CD4-positive, alpha-beta T cell (primary cell): ENCODE measurements at regions not wholly inside any gene's neighbourhood (a gene's known extent, or its start where the extent isn't known, plus 50 kb on each side); places are given as distances from the start of the nearest gene placed in this dataset.

Experiments
- ATAC-seq: fragments of 200-7000 bp; cut with Tn5 transposase; one replicate; pipeline ENCODE4 v1.10.0; 2022; ENCODE audit warnings: mild to moderate bottlenecking; ENCODE audit not compliant: poor library complexity
- CTCF ChIA-PET: fragments of 350-600 bp; sonication (Branson Sonifier 250); formaldehyde crosslinking; loops from one replicate; lab custom pipeline; 2021; ENCODE audit warnings: antibody characterized with exemption, inconsistent platforms; lab: Charles Lee
- POLR2A ChIA-PET: fragments of 350-600 bp; sonication (Branson Sonifier 250); formaldehyde crosslinking; loops from one replicate; lab custom pipeline; 2021; ENCODE audit warnings: antibody characterized with exemption, inconsistent platforms; lab: Charles Lee
- DNase-seq, 14 experiments: peaks; one replicate each; pipeline ENCODE4 v3.0.0-alpha.2; 2013 to 2020; ENCODE audit warnings: mixed read lengths in 2 of 14
- H3K27ac ChIP-seq, 2 donors: one replicate each; pipeline versions ENCODE4 v1.5.1 to v1.7.0; 2013; ENCODE audit warnings: low read length in 2 of 2, low read depth in 1 of 2, mild to moderate bottlenecking in 1 of 2
- H3K27me3 ChIP-seq, 2 experiments: 1 replicate in 1 of 2; 2 replicates in 1 of 2; pipeline versions ENCODE4 v1.6.1 to v1.7.0; 2013; ENCODE audit warnings: low read length in 2 of 2, control low read depth in 1 of 2, mild to moderate bottlenecking in 1 of 2, moderate library complexity in 1 of 2; ENCODE audit not compliant: insufficient read depth in 2 of 2, control insufficient read depth in 1 of 2
- H3K36me3 ChIP-seq: one replicate; pipeline ENCODE4 v1.6.1; 2013; ENCODE audit warnings: low read length, control low read depth; ENCODE audit not compliant: insufficient read depth
- H3K4me1 ChIP-seq: one replicate; pipeline ENCODE4 v1.6.1; 2013; ENCODE audit warnings: low read length, control low read depth; ENCODE audit not compliant: insufficient read depth
- H3K4me3 ChIP-seq: one replicate; pipeline ENCODE4 v1.5.1; 2013; ENCODE audit warnings: mild to moderate bottlenecking, low read length, moderate library complexity
- H3K9me3 ChIP-seq, 2 experiments: 1 replicate in 1 of 2; 2 replicates in 1 of 2; pipeline versions ENCODE4 v1.6.1 to v1.7.0; 2013; ENCODE audit warnings: low read length in 2 of 2, mild to moderate bottlenecking in 2 of 2, control low read depth in 1 of 2, moderate library complexity in 1 of 2; ENCODE audit not compliant: control insufficient read depth in 1 of 2, insufficient read depth in 1 of 2
- H3K27ac Mint-ChIP-seq: one replicate; pipeline ENCODE4 v1.8.0; 2020; ENCODE audit warnings: mixed read lengths
- H3K27me3 Mint-ChIP-seq: one replicate; pipeline ENCODE4 v1.8.0; 2021; ENCODE audit warnings: mixed read lengths
- H3K36me3 Mint-ChIP-seq: one replicate; pipeline ENCODE4 v1.8.0; 2021; ENCODE audit warnings: low read depth, mixed read lengths
- H3K4me1 Mint-ChIP-seq: one replicate; pipeline ENCODE4 v1.8.0; 2021; ENCODE audit warnings: low read depth, mixed read lengths
- H3K4me3 Mint-ChIP-seq: one replicate; pipeline ENCODE4 v1.8.0; 2020; ENCODE audit warnings: mild to moderate bottlenecking, mixed read lengths
- H3K9me3 Mint-ChIP-seq: one replicate; pipeline ENCODE4 v1.8.0; 2020; ENCODE audit warnings: mixed read lengths
- CTCF ChIP-seq: fragments of 200-600 bp; IDR thresholded peaks from one replicate; pipeline ENCODE4 v1.8.0; 2022; ENCODE audit warnings: antibody characterized with exemption, mild to moderate bottlenecking
- intact Hi-C, 2 experiments: fragments of 100-400 bp; cut with DNase I in 1 of 2; cut with micrococcal nuclease in 1 of 2; formaldehyde crosslinking; loops; one replicate each; pipeline versions ENCODE4 v1.15.1 to v1.9.0; 2023 to 2025; cut with DNase I, micrococcal nuclease

- H3K9me3 Mint-ChIP-seq, result no peaks in the 10 kb centered on the region
- intact Hi-C loops, result no loop called here
- ChIA-PET CTCF (no interaction called here), POLR2A (no interaction called here)
- no peaks in the 10 kb centered on the region for H3K36me3 Mint-ChIP-seq
- TF ChIP-seq CTCF, result no peak
- no peak for DNase-seq
- no peaks in the 10 kb centered on the region for H3K4me1 ChIP-seq
- no peaks in the 10 kb centered on the region for H3K27me3 ChIP-seq
- no peak overlapping the region for H3K4me3 ChIP-seq
- no peaks in the 10 kb centered on the region for H3K36me3 ChIP-seq
- no peak overlapping the region for H3K4me3 Mint-ChIP-seq
- no peak overlapping the region for H3K27ac ChIP-seq
- no peaks in the 10 kb centered on the region for H3K9me3 ChIP-seq
- no peak for ATAC-seq
- peaks cover 10% of the 10 kb centered on the region for H3K4me1 Mint-ChIP-seq
- no peak overlapping the region for H3K27ac Mint-ChIP-seq
- H3K27me3 Mint-ChIP-seq, result no peaks in the 10 kb centered on the region
Observed at GRCh38 chr11:128234143-128234542, 353.2 kb downstream of the ETS1 start.

- no peak for ATAC-seq
- H3K27ac ChIP-seq, result no peak overlapping the region
- no peak for DNase-seq
- H3K4me1 Mint-ChIP-seq, result no peaks in the 10 kb centered on the region
- no peaks in the 10 kb centered on the region for H3K36me3 Mint-ChIP-seq
- H3K9me3 ChIP-seq, result no peaks in the 10 kb centered on the region
- intact Hi-C loops, result no loop called here
- ChIA-PET POLR2A (no interaction called here), CTCF (no interaction called here)
- no peak for TF ChIP-seq CTCF
- H3K27me3 Mint-ChIP-seq, result no peaks in the 10 kb centered on the region
- H3K9me3 Mint-ChIP-seq, result no peaks in the 10 kb centered on the region
- no peak overlapping the region for H3K4me3 ChIP-seq
- no peak overlapping the region for H3K4me3 Mint-ChIP-seq
- H3K36me3 ChIP-seq, result no peaks in the 10 kb centered on the region
- no peaks in the 10 kb centered on the region for H3K4me1 ChIP-seq
- no peaks in the 10 kb centered on the region for H3K27me3 ChIP-seq
- H3K27ac Mint-ChIP-seq, result no peak overlapping the region
Observed at GRCh38 chr11:128232588-128232987, 354.8 kb downstream of the ETS1 start.

GRCh38 chr11:128231845-128232410 lies 355.4 kb downstream of the ETS1 start:
- H3K36me3 Mint-ChIP-seq, result no peaks in the 10 kb centered on the region
- Histone ChIP-seq H3K4me1 (no peaks in the 10 kb centered on the region), H3K36me3 (no peaks in the 10 kb centered on the region), H3K4me3 (no peak overlapping the region), H3K27ac (no peak overlapping the region), H3K27me3 (no peaks in the 10 kb centered on the region), H3K9me3 (no peaks in the 10 kb centered on the region)
- TF ChIP-seq CTCF, result no peak
- no peaks in the 10 kb centered on the region for H3K4me1 Mint-ChIP-seq
- no peak overlapping the region for H3K4me3 Mint-ChIP-seq
- intact Hi-C loops, result no loop called here
- H3K27me3 Mint-ChIP-seq, result no peaks in the 10 kb centered on the region
- ChIA-PET POLR2A (interaction anchor here (1.4 kb wide), 1 partner anchor 11 kb away, joined by 4 read pairs; no protein-coding TSS in a partner anchor), CTCF (no interaction called here)
- no peaks in the 10 kb centered on the region for H3K9me3 Mint-ChIP-seq
- ATAC-seq (no peak), DNase-seq (no peak)
- H3K27ac Mint-ChIP-seq, result no peak overlapping the region
